ENCODE measurements at regions not wholly inside any gene's neighbourhood (a gene's known extent, or its start where the extent isn't known, plus 50 kb on each side); places are given as distances from the start of the nearest gene placed in this dataset.
A peak's percentile ranks its signal among the peaks of the same experiment; 100 is the strongest.

DNA sequence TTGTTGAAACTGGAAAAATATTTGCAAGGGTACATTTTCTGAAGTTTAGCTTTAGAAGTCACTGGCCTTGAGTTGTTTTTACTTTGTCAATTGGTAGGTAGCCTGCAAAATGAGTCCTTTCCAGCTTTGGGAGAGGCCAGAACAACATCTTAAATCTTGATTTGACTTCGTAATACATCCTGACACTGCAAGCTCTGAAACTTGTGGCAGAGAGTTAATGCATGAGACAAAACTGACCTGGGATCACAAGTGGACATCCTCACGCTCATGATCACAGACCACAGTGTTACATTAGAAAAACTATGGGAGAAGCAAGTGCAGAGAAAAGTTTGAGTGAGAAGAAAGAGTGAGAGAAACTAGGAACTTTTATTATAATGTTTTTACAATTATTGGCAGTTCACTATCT is 550.9 kb downstream of the USP25 start:
- TF ChIP-seq, protein P1, sequence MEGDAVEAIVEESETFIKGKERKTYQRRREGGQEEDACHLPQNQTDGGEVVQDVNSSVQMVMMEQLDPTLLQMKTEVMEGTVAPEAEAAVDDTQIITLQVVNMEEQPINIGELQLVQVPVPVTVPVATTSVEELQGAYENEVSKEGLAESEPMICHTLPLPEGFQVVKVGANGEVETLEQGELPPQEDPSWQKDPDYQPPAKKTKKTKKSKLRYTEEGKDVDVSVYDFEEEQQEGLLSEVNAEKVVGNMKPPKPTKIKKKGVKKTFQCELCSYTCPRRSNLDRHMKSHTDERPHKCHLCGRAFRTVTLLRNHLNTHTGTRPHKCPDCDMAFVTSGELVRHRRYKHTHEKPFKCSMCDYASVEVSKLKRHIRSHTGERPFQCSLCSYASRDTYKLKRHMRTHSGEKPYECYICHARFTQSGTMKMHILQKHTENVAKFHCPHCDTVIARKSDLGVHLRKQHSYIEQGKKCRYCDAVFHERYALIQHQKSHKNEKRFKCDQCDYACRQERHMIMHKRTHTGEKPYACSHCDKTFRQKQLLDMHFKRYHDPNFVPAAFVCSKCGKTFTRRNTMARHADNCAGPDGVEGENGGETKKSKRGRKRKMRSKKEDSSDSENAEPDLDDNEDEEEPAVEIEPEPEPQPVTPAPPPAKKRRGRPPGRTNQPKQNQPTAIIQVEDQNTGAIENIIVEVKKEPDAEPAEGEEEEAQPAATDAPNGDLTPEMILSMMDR (IDR thresholded peaks at IDR 0.05) = no peak
- Mint-ChIP-seq H3K4me1 (ENCODE audit: low read depth) (peaks cover 56% of the 10 kb centered on the region), H3K27me3 (ENCODE audit: low read depth) (no peaks in the 10 kb centered on the region), H3K36me3 (ENCODE audit: low read depth) (peaks cover 1% of the 10 kb centered on the region), H3K4me3 (ENCODE audit: unreplicated experiment) (peak overlapping the region; percentile 72), H3K9me3 (ENCODE audit: low read depth) (no peaks in the 10 kb centered on the region), H3K27ac (ENCODE audit: unreplicated experiment) (peak overlapping the region; percentile 96)
- DNase-seq (ENCODE audit: low spot score) = no peak

GRCh38 chr21:16283516-16283915 is 553.7 kb downstream of the USP25 start:
- no peak for DNase-seq (ENCODE audit: low spot score)
- Mint-ChIP-seq H3K27ac (ENCODE audit: unreplicated experiment) (peak overlapping the region; percentile 12), H3K27me3 (ENCODE audit: low read depth) (no peaks in the 10 kb centered on the region), H3K4me1 (ENCODE audit: low read depth) (peaks cover 82% of the 10 kb centered on the region), H3K36me3 (ENCODE audit: low read depth) (no peaks in the 10 kb centered on the region), H3K4me3 (ENCODE audit: unreplicated experiment) (no peak overlapping the region), H3K9me3 (ENCODE audit: low read depth) (no peaks in the 10 kb centered on the region)
- TF ChIP-seq, protein P1 (IDR thresholded peaks at IDR 0.05) = no peak

DNA sequence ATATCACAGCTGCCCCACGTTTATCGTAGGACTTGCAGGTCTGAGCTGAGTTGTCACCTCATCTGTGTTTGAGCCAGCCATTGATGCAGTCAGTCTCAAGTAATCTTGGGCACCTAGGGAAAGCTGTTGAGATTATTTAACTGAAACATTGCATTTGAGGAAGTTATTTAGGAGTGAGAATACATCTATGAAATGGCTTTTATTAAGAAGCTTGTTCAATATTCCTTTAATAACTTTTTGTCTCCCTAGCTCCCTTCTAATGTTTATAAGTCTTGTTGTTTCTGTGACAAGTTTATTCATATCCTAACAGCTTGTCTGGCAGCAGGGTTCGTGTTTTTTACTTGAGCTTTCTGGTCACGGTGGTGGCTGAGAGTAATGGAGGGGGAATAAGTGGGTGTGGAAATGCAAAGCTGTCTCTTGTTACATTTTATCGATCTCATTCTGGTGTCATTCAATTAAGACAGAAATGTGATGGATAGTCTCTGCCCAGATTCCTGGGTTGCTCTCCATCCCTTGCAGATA is 555.9 kb downstream of the USP25 start:
- Mint-ChIP-seq H3K36me3 (ENCODE audit: low read depth) (no peaks in the 10 kb centered on the region), H3K27me3 (ENCODE audit: low read depth) (no peaks in the 10 kb centered on the region), H3K4me1 (ENCODE audit: low read depth) (peaks cover 64% of the 10 kb centered on the region), H3K4me3 (ENCODE audit: unreplicated experiment) (no peak overlapping the region), H3K27ac (ENCODE audit: unreplicated experiment) (no peak overlapping the region), H3K9me3 (ENCODE audit: low read depth) (no peaks in the 10 kb centered on the region)
- TF ChIP-seq, protein P1 (IDR thresholded peaks at IDR 0.05) = no peak
- DNase-seq (ENCODE audit: low spot score) = no peak

DNA sequence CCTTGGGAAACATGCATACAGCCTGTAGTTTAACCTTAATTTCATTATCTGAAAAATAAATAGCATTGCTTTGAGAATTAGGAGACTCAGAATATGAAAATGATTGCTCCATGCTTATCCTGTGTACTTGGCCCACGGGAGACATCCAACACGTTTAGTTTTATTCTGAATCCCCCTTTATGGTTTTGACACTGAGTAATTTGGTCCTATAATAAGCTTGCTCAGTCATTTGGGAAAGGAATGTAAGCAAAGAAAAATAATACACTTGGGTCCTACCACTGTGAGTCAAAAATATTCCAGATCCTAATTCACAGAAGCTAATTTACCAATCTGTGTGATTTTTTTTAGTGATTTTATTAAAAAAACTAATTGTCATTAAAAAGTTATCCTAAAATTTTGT is 557.3 kb downstream of the USP25 start:
- DNase-seq (ENCODE audit: low spot score) = no peak
- H3K4me3 Mint-ChIP-seq (ENCODE audit: unreplicated experiment) = no peak overlapping the region
- H3K9me3 Mint-ChIP-seq (ENCODE audit: low read depth) = no peaks in the 10 kb centered on the region

GRCh38 chr21:16291296-16291695 is 561.5 kb downstream of the USP25 start:
- Mint-ChIP-seq H3K9me3 (ENCODE audit: low read depth) (no peaks in the 10 kb centered on the region), H3K36me3 (ENCODE audit: low read depth) (no peaks in the 10 kb centered on the region), H3K4me3 (ENCODE audit: unreplicated experiment) (no peak overlapping the region), H3K27me3 (ENCODE audit: low read depth) (no peaks in the 10 kb centered on the region), H3K27ac (ENCODE audit: unreplicated experiment) (no peak overlapping the region), H3K4me1 (ENCODE audit: low read depth) (peaks cover 23% of the 10 kb centered on the region)
- DNase-seq (ENCODE audit: low spot score) = no peak
- TF ChIP-seq, protein P1 (IDR thresholded peaks at IDR 0.05) = no peak

More for the DNA sequence above, 557.3 kb downstream of the USP25 start:
- H3K27me3 Mint-ChIP-seq (ENCODE audit: low read depth) = no peaks in the 10 kb centered on the region
- TF ChIP-seq, protein P1 (IDR thresholded peaks at IDR 0.05) = no peak
- no peaks in the 10 kb centered on the region for H3K36me3 Mint-ChIP-seq (ENCODE audit: low read depth)
- H3K4me1 Mint-ChIP-seq (ENCODE audit: low read depth) = peaks cover 50% of the 10 kb centered on the region
- H3K27ac Mint-ChIP-seq (ENCODE audit: unreplicated experiment) = no peak overlapping the region

All from chondrocyte (in vitro differentiated cells).